Suppressor macrophage treated with lipopolysaccharide for 4 hours (primary cell): ENCODE measurements at regions not wholly inside any gene's neighbourhood (a gene's known extent, or its start where the extent isn't known, plus 50 kb on each side); places are given as distances from the start of the nearest gene placed in this dataset.
A peak's percentile ranks its signal among the peaks of the same experiment; 100 is the strongest.
"Not testable (repeated sequence)": the region's sequence is repeated elsewhere in the genome, so short reads cannot be mapped to it uniquely, and the experiment has no call there.

Source experiments
- DNase-seq: peaks from one replicate; pipeline ENCODE4 v3.0.0-alpha.2; 2020

DNA sequence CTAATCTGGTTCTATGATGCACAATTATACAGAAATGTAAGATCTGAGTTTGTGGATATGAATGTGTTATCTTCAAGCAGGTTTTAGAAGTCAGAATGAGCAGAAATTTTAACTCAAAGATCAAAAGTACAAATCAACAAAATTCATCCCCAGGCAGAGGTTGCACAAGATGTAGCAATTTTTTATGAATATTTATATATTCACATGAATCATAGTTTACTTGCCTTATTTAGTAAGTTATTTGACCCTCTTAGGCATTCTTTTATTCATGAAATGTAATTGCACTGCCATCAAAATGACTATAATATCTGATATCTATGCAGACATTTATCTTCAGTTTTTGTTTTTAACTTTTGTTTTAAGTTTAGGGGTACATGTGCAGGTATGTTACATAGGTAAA is 103.1 kb upstream of the DAZL start:
- no peak for DNase-seq

GRCh38 chr3:16711691-16712090 is 106.5 kb upstream of the DAZL start:
- not testable (repeated sequence) for DNase-seq

GRCh38 chr3:16715281-16715680 is 110.1 kb upstream of the DAZL start:
- DNase-seq, result no peak

- DNase-seq, result no peak
Observed at GRCh38 chr3:16719426-16719825, 114.2 kb upstream of the DAZL start.

GRCh38 chr3:16720367-16720940 is 115.2 kb upstream of the DAZL start:
- no peak for DNase-seq

- no peak for DNase-seq
Observed at GRCh38 chr3:16721494-16721893, 116.3 kb upstream of the DAZL start.

GRCh38 chr3:16723978-16724377 is 118.8 kb upstream of the DAZL start:
- DNase-seq, result no peak

DNA sequence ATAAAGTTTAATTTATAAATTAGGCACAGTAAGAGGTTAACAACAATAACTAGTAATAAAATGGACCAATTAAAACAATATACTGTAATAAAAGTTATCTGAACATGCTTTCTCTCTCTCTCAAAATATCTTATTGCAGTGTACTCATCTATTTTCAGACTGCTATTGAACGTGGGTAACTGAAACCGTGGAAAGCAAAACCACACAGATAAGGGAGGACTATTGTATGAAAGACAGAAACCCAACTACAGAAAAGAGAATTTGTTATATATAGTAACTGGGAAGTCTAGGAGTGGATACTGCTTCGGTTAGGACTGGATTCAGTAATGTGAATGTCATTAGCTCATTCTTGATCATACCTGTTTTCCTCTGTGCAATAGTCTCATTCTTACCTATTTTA is 119.3 kb upstream of the DAZL start:
- no peak for DNase-seq

DNA sequence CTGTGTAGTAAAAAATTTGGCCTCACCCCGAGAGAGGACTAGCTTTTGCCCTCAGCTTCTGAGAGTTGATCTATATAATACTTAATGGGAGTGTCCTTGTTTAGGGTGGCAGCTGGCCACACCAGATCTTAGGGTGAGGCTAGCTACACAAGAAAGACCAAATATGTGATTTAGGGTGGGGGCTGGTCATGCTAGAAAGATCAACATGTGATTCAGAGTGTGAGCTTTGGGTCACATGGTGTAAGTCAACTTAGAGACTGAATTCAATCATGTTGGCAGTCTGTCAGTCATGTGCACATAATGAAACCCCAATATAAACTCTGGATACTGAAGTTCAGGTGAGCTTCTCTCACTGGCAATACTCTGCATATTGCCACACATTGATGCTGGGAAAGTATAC is 120.7 kb upstream of the DAZL start:
- no peak for DNase-seq

GRCh38 chr3:16728770-16729745 is 123.8 kb upstream of the DAZL start:
- DNase-seq, result no peak

- no peak for DNase-seq
Observed at GRCh38 chr3:16738451-16738850, 133.2 kb upstream of the DAZL start.

GRCh38 chr3:16739541-16740105 is 134.4 kb upstream of the DAZL start:
- DNase-seq, result no peak

DNA sequence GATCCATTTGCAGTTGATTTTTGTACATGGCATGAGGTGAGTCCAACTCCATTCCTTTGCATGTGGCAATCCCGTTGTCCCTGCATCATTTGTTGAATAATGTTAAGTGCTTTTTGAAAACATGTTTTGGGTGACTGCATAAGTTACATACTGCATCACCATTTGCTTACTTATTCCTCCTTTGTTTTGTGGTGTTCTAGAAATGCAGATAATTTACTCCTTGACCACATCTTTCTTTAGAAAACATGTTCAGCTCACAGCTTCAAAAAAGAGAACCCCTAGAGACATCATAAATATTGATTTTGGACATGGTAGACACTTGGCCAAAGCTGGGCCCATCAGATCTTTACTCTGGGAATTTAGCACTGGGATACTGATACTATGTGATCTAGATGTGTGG is 135.3 kb upstream of the DAZL start:
- DNase-seq, result no peak

DNA sequence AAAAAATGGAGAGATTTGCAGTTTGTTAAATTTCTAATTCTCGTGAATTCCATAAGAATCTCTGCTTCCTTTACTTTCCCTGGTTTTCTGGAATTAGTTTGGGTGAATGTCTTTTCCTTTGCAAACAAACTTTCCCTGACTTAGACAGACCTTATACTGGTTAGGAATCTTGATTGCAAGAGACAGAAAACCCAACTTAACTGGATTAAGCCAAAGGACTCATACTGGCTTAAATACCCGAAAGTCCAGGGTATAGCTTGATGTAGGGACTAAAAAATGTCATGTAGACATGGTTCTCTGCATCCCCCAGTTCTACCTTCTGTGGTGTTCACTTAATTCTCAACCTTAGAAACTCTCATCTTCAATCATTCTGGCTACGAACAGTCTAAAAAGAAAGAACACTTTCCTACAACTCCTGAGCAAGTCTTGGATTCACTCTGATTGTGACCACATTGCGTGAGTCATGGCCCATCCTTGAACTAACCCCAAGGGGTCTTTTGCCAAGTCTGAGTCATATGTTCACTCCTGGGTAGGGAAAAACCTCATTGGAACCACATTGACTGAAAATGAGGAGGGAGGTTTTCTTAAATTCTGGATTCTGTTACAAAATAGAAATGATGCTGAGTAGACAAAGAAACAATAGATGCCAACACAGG is 136.0 kb upstream of the DAZL start:
- DNase-seq, result peak; percentile 23

DNA sequence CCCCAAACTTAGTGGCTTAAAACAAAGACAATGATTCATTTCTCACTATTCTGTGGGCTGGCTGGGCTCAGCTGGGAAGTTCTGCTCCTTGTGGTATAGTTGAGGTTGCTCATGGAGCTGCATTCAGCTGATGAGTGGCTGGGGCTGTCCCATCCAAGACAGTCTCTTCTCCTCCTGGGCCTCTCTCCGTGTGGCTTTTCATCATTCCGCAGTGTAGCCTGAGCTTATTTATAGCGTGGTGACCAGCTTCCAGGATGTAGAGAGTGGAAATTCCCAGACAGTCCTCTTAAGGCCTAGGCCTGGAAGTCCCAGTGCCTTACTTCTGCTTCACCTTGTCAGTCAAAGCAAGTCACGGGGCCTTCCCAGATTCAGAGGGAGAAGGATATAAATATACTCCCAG is 136.7 kb upstream of the DAZL start:
- peak; percentile 71 for DNase-seq

- no peak for DNase-seq
Observed at GRCh38 chr3:16743276-16743675, 138.1 kb upstream of the DAZL start.

- DNase-seq, result no peak
Observed at GRCh38 chr3:16759227-16759903, 125.4 kb upstream of the PLCL2 start.

DNA sequence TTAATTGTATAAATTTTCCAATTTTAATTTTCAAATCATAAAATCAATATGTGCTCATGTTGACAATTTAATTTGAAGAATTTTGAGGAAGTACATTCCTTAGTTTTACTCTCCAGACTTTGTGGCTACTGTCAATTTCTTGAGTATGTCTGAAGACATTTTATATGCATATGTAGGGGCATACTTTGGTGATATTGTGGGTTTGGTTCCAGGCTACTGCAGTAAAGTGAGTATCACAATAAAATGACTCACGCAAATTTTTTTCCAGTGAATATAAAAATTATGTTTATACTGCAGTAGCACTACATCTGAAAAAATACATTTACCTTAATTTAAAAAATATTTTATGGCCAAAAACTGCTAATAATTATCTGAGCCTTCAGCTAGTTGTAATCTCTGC is 123.2 kb upstream of the PLCL2 start:
- DNase-seq, result no peak

DNA sequence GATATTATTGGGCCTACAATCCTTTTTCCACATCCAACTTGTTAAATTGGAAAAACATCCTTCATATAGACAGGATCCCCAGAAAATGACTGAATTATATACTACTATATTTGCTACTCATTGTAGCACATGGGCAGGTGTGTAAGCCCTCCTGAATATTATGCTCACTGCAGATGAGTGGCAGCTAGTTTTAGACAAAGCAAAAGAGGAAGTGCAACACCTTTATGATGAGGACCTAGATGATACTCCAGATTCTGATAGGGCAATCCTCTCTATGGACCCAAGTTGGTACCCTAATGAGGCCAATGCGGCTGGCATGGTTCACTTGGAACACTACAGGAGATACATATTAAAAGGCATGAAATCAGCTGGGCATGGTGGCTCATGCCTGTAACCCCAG is 119.1 kb upstream of the PLCL2 start:
- no peak for DNase-seq

DNA sequence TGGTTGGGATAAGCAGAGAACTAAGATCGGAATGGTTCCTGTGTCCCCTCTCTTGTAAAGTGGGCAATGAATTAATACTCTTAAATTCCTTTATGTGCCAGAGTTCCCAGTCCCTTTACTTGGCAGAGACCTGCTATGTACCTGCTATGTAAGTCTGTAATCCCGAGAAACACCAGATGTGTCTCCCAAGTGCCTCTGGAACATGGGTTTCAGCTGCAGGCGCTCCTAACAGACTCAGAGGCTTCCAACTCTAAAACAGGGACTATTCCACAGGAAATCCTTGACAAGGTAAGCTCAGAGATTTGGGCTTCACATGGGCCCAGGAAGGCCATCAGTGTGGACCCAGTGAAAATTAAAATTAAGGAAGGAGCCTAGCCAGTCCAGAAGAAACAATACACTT is 117.7 kb upstream of the PLCL2 start:
- no peak for DNase-seq

DNA sequence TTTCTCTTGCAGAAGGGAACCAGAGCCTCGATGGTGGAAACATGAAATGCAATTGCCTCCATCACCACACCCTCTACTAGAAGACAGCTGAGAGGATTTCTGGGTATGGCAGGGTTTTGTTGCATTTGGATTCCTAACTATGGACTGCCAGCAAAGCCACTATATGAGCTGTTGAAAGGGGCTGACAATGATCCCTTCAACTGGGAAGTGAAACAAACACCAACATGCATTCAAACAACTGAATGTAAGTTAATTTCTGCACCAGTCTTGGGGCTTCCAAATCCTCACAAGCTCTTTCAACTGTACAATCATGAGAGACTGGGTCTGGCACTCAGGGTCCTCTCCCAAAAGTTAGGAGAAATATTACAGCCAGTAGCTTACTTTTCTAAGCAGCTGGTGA is 116.7 kb upstream of the PLCL2 start:
- no peak for DNase-seq

GRCh38 chr3:16768956-16769355 is 115.8 kb upstream of the PLCL2 start:
- DNase-seq, result no peak

GRCh38 chr3:16769525-16769924 is 115.2 kb upstream of the PLCL2 start:
- no peak for DNase-seq
